ENCODE measurements at regions not wholly inside any gene's neighbourhood (a gene's known extent, or its start where the extent isn't known, plus 50 kb on each side); places are given as distances from the start of the nearest gene placed in this dataset.

DNA sequence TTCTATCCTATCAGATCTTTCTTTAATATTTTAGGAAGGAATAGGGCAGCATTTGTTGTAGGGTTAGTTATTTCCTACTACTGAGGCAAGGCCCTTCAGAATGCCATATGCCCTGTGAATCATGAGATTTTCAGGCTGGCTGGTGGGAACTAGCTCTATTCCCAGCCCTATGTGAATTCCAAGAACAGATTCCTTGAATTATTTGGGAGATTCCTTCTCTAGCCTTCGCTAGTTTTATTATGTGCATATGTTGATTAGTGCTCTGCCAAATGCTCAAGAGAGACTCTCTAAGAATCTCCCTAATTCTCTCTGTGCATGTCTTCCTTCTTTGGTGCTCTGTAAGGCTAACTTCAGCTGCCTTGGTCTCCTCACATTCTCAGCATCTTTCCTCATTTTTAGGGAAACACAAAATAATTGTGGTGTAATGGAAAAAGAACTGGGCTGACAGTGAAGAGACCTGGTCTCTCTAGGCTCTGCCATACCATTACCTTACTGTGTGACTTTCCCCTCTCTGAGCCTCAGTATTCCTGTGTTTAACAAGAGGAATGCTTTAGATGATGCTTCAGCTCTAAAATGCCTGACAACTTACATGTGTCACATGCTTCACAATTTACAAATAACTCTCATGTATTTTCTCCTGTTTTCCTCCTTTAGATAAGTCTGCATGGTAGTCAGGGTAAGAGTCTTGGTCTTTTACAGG lies 79.7 kb downstream of the VMA21 start:
- H3K4me2 ChIP-seq (replicated peaks; ENCODE audit: low read depth, low read length, poor library complexity, severe bottlenecking), result no peak overlapping the region
- peaks cover 9% of the 10 kb centered on the region for H3K27me3 Mint-ChIP-seq
- intact Hi-C loops (cut with micrococcal nuclease), result no loop called here
- no peaks in the 10 kb centered on the region for H3K4me1 ChIP-seq (ENCODE audit: control insufficient read depth in 2 of 2, insufficient read depth in 2 of 2, low read length in 2 of 2)
- ChIA-PET POLR2A (no interaction called here), CTCF (no interaction called here)
- ATAC-seq (ENCODE audit: low read depth) (no peak), DNase-seq (no peak)
- no peak overlapping the region for H3K9ac ChIP-seq (ENCODE audit: low read length)
- no peaks in the 10 kb centered on the region for H3K9me3 Mint-ChIP-seq (ENCODE audit: insufficient read depth)
- no peaks in the 10 kb centered on the region for H3K36me3 ChIP-seq (replicated peaks in 1 of 2; ENCODE audit: control extremely low read depth in 1 of 2, control insufficient read depth in 1 of 2, extremely low read depth in 1 of 2, insufficient read depth in 2 of 2, low read length in 1 of 2)
- H3K27me3 ChIP-seq (replicated peaks in 1 of 4; ENCODE audit: control extremely low read depth in 1 of 4, control insufficient read depth in 3 of 4, insufficient read depth in 4 of 4, low read length in 3 of 4), result no peaks in the 10 kb centered on the region
- no peak overlapping the region for H3K4me3 Mint-ChIP-seq
- WGBS (ENCODE audit: insufficient coverage), result no CpG with 5 or more reads among the region's 1 CpG
- no peak for TF ChIP-seq EZH2 (IDR thresholded peaks at IDR 0.05; ENCODE audit: borderline replicate concordance, insufficient read depth, low read depth, low read length, poor library complexity, severe bottlenecking)
- TF ChIP-seq, protein P1, sequence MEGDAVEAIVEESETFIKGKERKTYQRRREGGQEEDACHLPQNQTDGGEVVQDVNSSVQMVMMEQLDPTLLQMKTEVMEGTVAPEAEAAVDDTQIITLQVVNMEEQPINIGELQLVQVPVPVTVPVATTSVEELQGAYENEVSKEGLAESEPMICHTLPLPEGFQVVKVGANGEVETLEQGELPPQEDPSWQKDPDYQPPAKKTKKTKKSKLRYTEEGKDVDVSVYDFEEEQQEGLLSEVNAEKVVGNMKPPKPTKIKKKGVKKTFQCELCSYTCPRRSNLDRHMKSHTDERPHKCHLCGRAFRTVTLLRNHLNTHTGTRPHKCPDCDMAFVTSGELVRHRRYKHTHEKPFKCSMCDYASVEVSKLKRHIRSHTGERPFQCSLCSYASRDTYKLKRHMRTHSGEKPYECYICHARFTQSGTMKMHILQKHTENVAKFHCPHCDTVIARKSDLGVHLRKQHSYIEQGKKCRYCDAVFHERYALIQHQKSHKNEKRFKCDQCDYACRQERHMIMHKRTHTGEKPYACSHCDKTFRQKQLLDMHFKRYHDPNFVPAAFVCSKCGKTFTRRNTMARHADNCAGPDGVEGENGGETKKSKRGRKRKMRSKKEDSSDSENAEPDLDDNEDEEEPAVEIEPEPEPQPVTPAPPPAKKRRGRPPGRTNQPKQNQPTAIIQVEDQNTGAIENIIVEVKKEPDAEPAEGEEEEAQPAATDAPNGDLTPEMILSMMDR (IDR thresholded peaks at IDR 0.05), result no peak
- H3K27ac ChIP-seq (ENCODE audit: low read length in 2 of 2), result no peak overlapping the region
- no peak overlapping the region for H3K27ac Mint-ChIP-seq
- H3K79me2 ChIP-seq (ENCODE audit: control insufficient read depth, insufficient read depth, low read length), result no peaks in the 10 kb centered on the region
- H2AFZ ChIP-seq (ENCODE audit: insufficient read depth, low read depth, low read length, poor library complexity, severe bottlenecking), result no peak overlapping the region
- no peaks in the 10 kb centered on the region for H3K9me3 ChIP-seq (ENCODE audit: control extremely low read depth in 1 of 3, control insufficient read depth in 2 of 3, insufficient read depth in 1 of 3, low read length in 2 of 3)
- no peaks in the 10 kb centered on the region for H3K4me1 Mint-ChIP-seq
- H4K20me1 ChIP-seq (ENCODE audit: control insufficient read depth, insufficient read depth, low read length, poor library complexity, severe bottlenecking), result no peaks in the 10 kb centered on the region
- H3K4me3 ChIP-seq (ENCODE audit: control extremely low read depth in 1 of 5, extremely low read depth in 1 of 5, insufficient read depth in 1 of 5, low read depth in 2 of 5, low read length in 4 of 5), result no peak overlapping the region

DNA sequence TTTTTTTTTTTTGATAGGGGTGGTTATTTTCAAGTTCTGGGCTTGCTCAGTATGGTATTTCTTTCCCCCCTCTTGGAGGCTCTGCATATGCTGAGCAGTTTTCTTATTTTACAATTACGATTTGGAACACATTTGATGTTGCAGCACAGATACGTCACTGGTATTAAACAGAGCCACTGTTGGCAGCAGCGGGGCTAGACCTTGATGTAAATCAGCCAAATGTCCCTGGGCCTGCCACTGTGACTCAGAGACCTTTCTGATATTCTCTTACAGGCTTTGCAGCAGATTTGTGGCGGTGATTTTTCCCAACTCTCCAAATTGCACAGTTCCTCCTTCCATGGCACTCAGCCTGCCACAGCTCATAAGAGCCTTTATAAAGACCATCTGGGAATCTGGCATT lies 81.1 kb downstream of the VMA21 start:
- H3K4me3 Mint-ChIP-seq, result no peak overlapping the region
- Histone ChIP-seq H4K20me1 (ENCODE audit: control insufficient read depth, insufficient read depth, low read length, poor library complexity, severe bottlenecking) (no peaks in the 10 kb centered on the region), H3K79me2 (ENCODE audit: control insufficient read depth, insufficient read depth, low read length) (no peaks in the 10 kb centered on the region), H2AFZ (ENCODE audit: insufficient read depth, low read depth, low read length, poor library complexity, severe bottlenecking) (no peak overlapping the region), H3K9me3 (ENCODE audit: control extremely low read depth in 1 of 3, control insufficient read depth in 2 of 3, insufficient read depth in 1 of 3, low read length in 2 of 3) (no peaks in the 10 kb centered on the region), H3K4me1 (ENCODE audit: control insufficient read depth in 2 of 2, insufficient read depth in 2 of 2, low read length in 2 of 2) (no peaks in the 10 kb centered on the region), H3K36me3 (replicated peaks in 1 of 2; ENCODE audit: control extremely low read depth in 1 of 2, control insufficient read depth in 1 of 2, extremely low read depth in 1 of 2, insufficient read depth in 2 of 2, low read length in 1 of 2) (no peaks in the 10 kb centered on the region), H3K9ac (ENCODE audit: low read length) (no peak overlapping the region), H3K27ac (ENCODE audit: low read length in 2 of 2) (no peak overlapping the region), H3K4me2 (replicated peaks; ENCODE audit: low read depth, low read length, poor library complexity, severe bottlenecking) (no peak overlapping the region), H3K4me3 (ENCODE audit: control extremely low read depth in 1 of 5, extremely low read depth in 1 of 5, insufficient read depth in 1 of 5, low read depth in 2 of 5, low read length in 4 of 5) (no peak overlapping the region), H3K27me3 (replicated peaks in 1 of 4; ENCODE audit: control extremely low read depth in 1 of 4, control insufficient read depth in 3 of 4, insufficient read depth in 4 of 4, low read length in 3 of 4) (no peaks in the 10 kb centered on the region)
- H3K27me3 Mint-ChIP-seq, result peaks cover 9% of the 10 kb centered on the region
- ChIA-PET POLR2A (no interaction called here), CTCF (no interaction called here)
- H3K9me3 Mint-ChIP-seq (ENCODE audit: insufficient read depth), result no peaks in the 10 kb centered on the region
- H3K4me1 Mint-ChIP-seq, result no peaks in the 10 kb centered on the region
- intact Hi-C loops (cut with micrococcal nuclease), result no loop called here
- DNase-seq (no peak), ATAC-seq (ENCODE audit: low read depth) (no peak)
- WGBS (ENCODE audit: insufficient coverage), result 94% methylated on average over 3 of the region's 4 CpGs
- TF ChIP-seq, protein P1 (IDR thresholded peaks at IDR 0.05), result no peak
- no peak for TF ChIP-seq EZH2 (IDR thresholded peaks at IDR 0.05; ENCODE audit: borderline replicate concordance, insufficient read depth, low read depth, low read length, poor library complexity, severe bottlenecking)
- no peak overlapping the region for H3K27ac Mint-ChIP-seq

All from B cell (primary cell).